22Rv1 (cell line): ENCODE measurements at regions not wholly inside any gene's neighbourhood (a gene's known extent, or its start where the extent isn't known, plus 50 kb on each side); places are given as distances from the start of the nearest gene placed in this dataset.

Source experiments
- H3K27ac ChIP-seq: fragments of 450-650 bp; 2 replicates; pipeline ENCODE4 v1.5.1; 2017
- ZFX ChIP-seq: fragments of 450-650 bp; IDR thresholded peaks from 2 replicates; pipeline ENCODE4 v1.6.1; 2017; ENCODE audit warnings: antibody characterized with exemption, borderline replicate concordance
- TF ChIP-seq, protein P1 (sequence below): fragments of 450-650 bp; IDR thresholded peaks from 2 replicates; pipeline ENCODE4 v1.5.1; 2017; ENCODE audit warnings: mild to moderate bottlenecking

DNA sequence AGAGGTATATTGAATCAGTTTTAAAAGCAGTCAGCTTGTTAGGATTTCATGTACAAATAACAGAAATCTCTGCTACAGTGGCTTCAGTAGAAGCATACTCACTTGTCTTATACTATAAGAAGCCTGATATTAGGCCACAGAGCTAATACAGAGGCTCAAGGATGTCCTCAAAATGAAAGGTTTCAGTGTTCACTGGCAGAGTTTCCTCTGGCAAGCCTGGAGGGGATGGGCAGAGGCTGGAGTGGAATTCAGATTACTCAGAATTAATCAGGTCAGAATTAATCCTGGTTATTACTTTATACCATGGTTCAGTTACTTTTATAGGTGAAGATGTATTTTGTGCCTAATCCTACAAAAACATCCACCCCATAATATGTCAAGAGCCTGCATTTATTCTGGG, 520.5 kb downstream of the USP25 start:
- no peak overlapping the region for H3K27ac ChIP-seq
- TF ChIP-seq, protein P1, sequence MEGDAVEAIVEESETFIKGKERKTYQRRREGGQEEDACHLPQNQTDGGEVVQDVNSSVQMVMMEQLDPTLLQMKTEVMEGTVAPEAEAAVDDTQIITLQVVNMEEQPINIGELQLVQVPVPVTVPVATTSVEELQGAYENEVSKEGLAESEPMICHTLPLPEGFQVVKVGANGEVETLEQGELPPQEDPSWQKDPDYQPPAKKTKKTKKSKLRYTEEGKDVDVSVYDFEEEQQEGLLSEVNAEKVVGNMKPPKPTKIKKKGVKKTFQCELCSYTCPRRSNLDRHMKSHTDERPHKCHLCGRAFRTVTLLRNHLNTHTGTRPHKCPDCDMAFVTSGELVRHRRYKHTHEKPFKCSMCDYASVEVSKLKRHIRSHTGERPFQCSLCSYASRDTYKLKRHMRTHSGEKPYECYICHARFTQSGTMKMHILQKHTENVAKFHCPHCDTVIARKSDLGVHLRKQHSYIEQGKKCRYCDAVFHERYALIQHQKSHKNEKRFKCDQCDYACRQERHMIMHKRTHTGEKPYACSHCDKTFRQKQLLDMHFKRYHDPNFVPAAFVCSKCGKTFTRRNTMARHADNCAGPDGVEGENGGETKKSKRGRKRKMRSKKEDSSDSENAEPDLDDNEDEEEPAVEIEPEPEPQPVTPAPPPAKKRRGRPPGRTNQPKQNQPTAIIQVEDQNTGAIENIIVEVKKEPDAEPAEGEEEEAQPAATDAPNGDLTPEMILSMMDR = no peak
- no peak for TF ChIP-seq ZFX

DNA sequence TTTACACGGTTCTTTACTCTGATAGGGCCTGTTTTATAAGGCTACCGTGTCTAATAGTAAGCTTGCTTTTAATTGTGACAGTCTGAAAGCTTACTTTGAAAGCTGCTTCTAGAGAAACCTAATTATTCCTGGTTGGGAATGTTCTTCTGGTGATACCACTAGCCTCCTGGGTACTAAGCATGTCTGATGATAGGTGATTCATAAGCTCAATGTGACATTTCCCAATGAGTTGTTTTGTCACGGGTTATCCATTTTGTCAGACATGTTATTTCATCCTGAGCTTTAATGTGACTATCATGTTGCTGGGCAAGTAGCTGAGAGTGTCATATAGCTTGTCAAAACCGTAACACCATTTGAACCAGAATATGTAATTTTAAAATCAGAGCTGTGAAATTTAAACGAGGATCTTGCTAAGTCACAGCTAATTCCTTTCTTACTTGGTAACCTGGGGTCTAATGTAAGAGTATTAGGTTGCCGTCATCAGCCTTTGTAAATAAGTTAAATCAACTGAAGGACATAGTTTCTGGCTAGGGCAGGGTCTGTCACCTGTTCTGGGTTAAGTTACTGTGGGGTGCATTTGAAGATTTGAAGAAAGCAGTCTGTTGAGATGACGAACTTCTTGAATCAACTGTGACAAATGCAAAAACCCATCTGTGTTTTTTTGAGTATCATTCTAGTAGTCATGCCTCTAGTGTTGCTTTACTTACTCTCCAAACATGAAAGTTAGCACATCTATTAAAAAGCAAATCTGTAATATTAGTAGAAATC, 529.2 kb downstream of the USP25 start:
- TF ChIP-seq, protein P1 = no peak
- no peak for TF ChIP-seq ZFX
- H3K27ac ChIP-seq = no peak overlapping the region

DNA sequence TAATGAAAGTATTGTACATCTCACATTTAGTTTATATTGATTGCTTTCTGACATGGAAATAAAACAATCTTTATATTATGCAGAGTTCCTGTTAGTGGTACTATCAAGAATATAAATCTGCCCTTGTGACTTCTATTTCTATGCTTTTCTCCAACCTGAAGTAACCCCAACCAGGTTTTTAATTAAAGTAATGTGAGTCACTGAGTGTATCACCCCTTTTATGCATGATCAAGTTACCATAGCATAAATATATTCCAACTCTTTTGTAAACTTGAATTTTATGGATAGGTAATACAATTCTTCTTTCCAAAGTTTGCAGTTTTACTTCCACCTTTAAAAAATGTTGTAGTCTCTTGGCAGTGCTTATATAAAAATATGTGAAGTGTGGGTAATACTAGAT, 532.3 kb downstream of the USP25 start:
- H3K27ac ChIP-seq = no peak overlapping the region
- TF ChIP-seq, protein P1 = no peak
- no peak for TF ChIP-seq ZFX

GRCh38 chr21:16264319-16264718, 534.5 kb downstream of the USP25 start:
- no peak overlapping the region for H3K27ac ChIP-seq
- TF ChIP-seq ZFX = no peak
- TF ChIP-seq, protein P1 = no peak

GRCh38 chr21:16269476-16269875, 539.7 kb downstream of the USP25 start:
- TF ChIP-seq, protein P1 = no peak
- no peak for TF ChIP-seq ZFX
- no peak overlapping the region for H3K27ac ChIP-seq

DNA sequence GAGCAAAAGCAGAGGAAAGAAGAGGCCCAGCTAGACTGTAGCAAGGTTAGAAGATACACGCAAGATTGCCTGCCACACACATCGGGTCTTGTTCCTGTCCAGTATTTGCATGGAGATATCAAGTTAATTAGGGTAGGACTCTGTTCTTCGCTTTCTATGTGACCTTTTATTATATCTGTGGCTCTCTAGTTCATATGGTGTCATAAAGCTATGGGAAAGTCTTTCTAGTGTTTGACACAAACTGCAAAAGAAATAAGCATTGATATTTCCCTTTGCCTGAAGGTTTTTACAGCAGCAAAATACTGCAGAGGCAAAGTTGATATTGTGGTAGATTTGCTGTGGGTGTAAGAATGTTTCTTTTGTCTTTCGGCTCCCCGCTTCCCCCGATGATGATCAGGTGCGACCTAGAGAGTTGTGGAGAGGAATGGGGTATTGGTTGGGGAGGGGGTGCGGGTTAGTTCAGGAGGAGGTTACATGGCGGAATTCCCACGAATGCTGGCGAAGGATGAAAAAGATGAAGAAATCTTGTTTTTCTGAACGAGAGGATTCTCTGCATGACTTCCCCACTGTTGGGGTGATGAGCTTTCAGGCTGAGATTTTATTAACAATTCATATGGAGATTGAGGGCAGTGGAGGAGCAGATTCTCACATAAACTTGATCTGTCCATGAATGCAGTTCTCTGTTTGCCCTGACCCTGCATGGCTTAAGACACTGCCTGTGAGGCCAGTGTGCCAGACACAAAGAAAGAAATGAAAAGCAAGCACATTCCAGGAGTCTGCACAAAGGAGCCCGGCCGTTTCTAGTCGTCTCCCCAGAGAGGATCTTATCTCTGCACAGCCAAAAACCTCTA, 550.2 kb downstream of the USP25 start:
- peak overlapping the region; percentile 79 for H3K27ac ChIP-seq
- no peak for TF ChIP-seq ZFX
- TF ChIP-seq, protein P1 = no peak

GRCh38 chr21:16280686-16281091, 550.9 kb downstream of the USP25 start:
- H3K27ac ChIP-seq = peak overlapping the region; percentile 79

More at GRCh38 chr21:16280686-16281091, 550.9 kb downstream of the USP25 start:
- TF ChIP-seq ZFX = no peak
- TF ChIP-seq, protein P1 = no peak
